Fibroblast of lung (primary cell): ENCODE measurements at regions not wholly inside any gene's neighbourhood (a gene's known extent, or its start where the extent isn't known, plus 50 kb on each side); places are given as distances from the start of the nearest gene placed in this dataset.

Experiments
- DNase-seq, 2 donors: peaks; one replicate each; pipeline versions ENCODE4 v3.0.0 to v3.0.0-alpha.2; 2010; ENCODE audit warnings: low read depth in 2 of 2
- H2AFZ ChIP-seq: 2 replicates; pipeline ENCODE4 v1.5.1; 2012; ENCODE audit warnings: low read length, control low read depth, inconsistent platforms
- H3K27ac ChIP-seq: 2 replicates; pipeline ENCODE4 v1.5.1; 2011; ENCODE audit warnings: low read length, control low read depth; ENCODE audit not compliant: insufficient read depth
- H3K27me3 ChIP-seq: 2 replicates; pipeline ENCODE4 v1.5.1; 2011; ENCODE audit warnings: mild to moderate bottlenecking, low read length; ENCODE audit not compliant: control insufficient read depth, insufficient read depth
- H3K36me3 ChIP-seq: 2 replicates; pipeline ENCODE4 v1.5.1; 2011; ENCODE audit warnings: low read length; ENCODE audit not compliant: control insufficient read depth, insufficient read depth
- H3K4me1 ChIP-seq: 2 replicates; pipeline ENCODE4 v1.5.1; 2011; ENCODE audit warnings: low read length; ENCODE audit not compliant: control insufficient read depth, insufficient read depth; ENCODE audit errors: extremely low read depth
- H3K4me2 ChIP-seq: 2 replicates; pipeline ENCODE4 v1.5.1; 2011; ENCODE audit warnings: low read length, control low read depth; ENCODE audit not compliant: insufficient read depth; ENCODE audit errors: extremely low read depth
- H3K4me3 ChIP-seq, 4 experiments: fragments of 200-600 bp in 1 of 4; sonication (generic) in 1 of 4; replicated peaks in 1 of 4; 2 replicates each; pipeline ENCODE4 v1.5.1; 2011 to 2016; ENCODE audit warnings: low read length in 4 of 4, low read depth in 3 of 4, mild to moderate bottlenecking in 3 of 4, control low read depth in 2 of 4, inconsistent platforms in 1 of 4, mixed read lengths in 1 of 4; ENCODE audit not compliant: insufficient read depth in 1 of 4; ENCODE audit errors: control extremely low read depth in 1 of 4
- H3K79me2 ChIP-seq: 2 replicates; pipeline ENCODE4 v1.5.1; 2012; ENCODE audit warnings: mild to moderate bottlenecking, low read length, inconsistent platforms; ENCODE audit not compliant: control insufficient read depth, insufficient read depth
- H3K9ac ChIP-seq: 2 replicates; pipeline ENCODE4 v1.5.1; 2011; ENCODE audit warnings: mild to moderate bottlenecking, low read length, control low read depth; ENCODE audit not compliant: insufficient read depth
- H3K9me3 ChIP-seq: 2 replicates; pipeline ENCODE4 v1.5.1; 2012; ENCODE audit warnings: low read depth, low read length; ENCODE audit not compliant: control insufficient read depth, insufficient read depth
- H4K20me1 ChIP-seq: 2 replicates; pipeline ENCODE4 v1.5.1; 2011; ENCODE audit warnings: low read length; ENCODE audit not compliant: control insufficient read depth, insufficient read depth; ENCODE audit errors: extremely low read depth
- EZH2 ChIP-seq: IDR thresholded peaks from 2 replicates; pipeline ENCODE4 v1.5.1; 2012; ENCODE audit warnings: low read length, control low read depth, mild to moderate bottlenecking; ENCODE audit errors: missing control alignments
- TF ChIP-seq, protein P1 (sequence below), 2 donors: IDR thresholded peaks in 1 of 2; conservative IDR thresholded peaks in 1 of 2; 1 replicate in 1 of 2; 2 replicates in 1 of 2; pipeline ENCODE4 v1.5.1; 2011 to 2012; ENCODE audit warnings: low read length in 2 of 2, control low read depth in 1 of 2, inconsistent platforms in 1 of 2, low read depth in 1 of 2, mild to moderate bottlenecking in 1 of 2

- Histone ChIP-seq H3K27me3 (no peaks in the 10 kb centered on the region), H3K4me2 (no peak overlapping the region), H4K20me1 (no peaks in the 10 kb centered on the region), H3K4me1 (peaks cover 10% of the 10 kb centered on the region), H3K79me2 (no peaks in the 10 kb centered on the region), H2AFZ (no peak overlapping the region), H3K9me3 (no peaks in the 10 kb centered on the region), H3K9ac (no peak overlapping the region), H3K4me3 (no peak overlapping the region), H3K36me3 (no peaks in the 10 kb centered on the region), H3K27ac (no peak overlapping the region)
- DNase-seq = peak; percentile 18 to 40
- TF ChIP-seq, protein P1, sequence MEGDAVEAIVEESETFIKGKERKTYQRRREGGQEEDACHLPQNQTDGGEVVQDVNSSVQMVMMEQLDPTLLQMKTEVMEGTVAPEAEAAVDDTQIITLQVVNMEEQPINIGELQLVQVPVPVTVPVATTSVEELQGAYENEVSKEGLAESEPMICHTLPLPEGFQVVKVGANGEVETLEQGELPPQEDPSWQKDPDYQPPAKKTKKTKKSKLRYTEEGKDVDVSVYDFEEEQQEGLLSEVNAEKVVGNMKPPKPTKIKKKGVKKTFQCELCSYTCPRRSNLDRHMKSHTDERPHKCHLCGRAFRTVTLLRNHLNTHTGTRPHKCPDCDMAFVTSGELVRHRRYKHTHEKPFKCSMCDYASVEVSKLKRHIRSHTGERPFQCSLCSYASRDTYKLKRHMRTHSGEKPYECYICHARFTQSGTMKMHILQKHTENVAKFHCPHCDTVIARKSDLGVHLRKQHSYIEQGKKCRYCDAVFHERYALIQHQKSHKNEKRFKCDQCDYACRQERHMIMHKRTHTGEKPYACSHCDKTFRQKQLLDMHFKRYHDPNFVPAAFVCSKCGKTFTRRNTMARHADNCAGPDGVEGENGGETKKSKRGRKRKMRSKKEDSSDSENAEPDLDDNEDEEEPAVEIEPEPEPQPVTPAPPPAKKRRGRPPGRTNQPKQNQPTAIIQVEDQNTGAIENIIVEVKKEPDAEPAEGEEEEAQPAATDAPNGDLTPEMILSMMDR (conservative IDR thresholded peaks at IDR 0.05 in 1 of 2, IDR thresholded peaks at IDR 0.05 in 1 of 2; ENCODE audit: low read depth in 1 of 2, low read length in 2 of 2) = no peak
- no peak for TF ChIP-seq EZH2
These were observed 185.7 kb upstream of the MARCKS start for GRCh38 chr6:113671421-113671820.

DNA sequence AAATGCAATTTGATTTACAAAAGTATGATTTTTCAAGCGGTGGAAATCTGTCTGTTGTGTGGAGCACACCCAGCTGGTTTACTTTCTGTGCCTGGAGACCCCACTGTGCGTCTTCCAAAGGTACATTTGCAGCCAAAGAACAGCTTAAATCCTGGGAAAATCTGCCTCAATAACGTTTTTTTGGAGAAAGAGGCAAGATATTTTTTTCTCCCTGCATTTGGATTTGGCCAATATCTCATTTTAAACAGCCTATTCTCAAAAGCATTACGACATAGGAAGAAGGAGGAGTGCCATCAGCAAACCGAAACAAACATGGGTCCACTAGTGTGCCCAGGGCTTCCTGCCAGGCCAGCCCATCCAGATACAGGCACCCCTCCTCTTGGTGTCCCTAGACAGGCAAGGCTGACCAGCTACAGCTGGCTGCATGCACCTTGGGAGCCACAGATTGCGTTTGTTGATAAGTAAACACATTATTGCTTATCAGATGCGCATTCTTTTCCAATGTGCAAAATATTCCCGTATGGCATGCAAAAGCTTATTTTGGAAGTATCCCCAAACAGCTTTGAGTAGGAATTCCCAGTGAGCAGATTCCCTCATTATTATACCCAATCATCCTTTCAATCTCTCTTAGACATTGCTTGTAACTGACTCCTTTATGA lies 184.5 kb upstream of the MARCKS start:
- Histone ChIP-seq H3K36me3 (no peaks in the 10 kb centered on the region), H4K20me1 (no peaks in the 10 kb centered on the region), H3K4me1 (peaks cover 10% of the 10 kb centered on the region), H3K9ac (no peak overlapping the region), H3K27me3 (no peaks in the 10 kb centered on the region), H3K4me3 (peak overlapping the region; percentile 36 to 43 (median 40)), H3K79me2 (no peaks in the 10 kb centered on the region), H3K9me3 (no peaks in the 10 kb centered on the region), H3K4me2 (peak overlapping the region; percentile 97), H3K27ac (no peak overlapping the region), H2AFZ (peak overlapping the region; percentile 94)
- TF ChIP-seq EZH2 = no peak
- DNase-seq = peak; percentile 69 to 77

DNA sequence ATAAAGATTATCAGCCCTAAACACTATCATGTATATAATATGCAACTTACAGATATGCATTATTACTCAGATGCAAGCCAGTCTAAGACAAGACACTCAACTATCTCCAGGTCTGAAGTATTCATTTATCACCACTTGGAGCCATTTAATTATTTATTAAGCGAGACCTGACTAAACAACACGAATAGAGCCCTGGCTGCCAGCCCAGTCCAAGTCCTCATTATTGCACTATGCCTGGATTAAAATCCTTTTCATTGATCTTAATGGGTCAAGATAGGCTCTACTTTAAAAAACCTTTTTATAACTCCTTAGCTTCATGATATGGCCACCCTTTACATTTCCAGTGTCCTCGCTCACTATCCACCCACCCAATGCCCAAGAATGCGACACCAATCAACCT lies 183.1 kb upstream of the MARCKS start:
- no peak for DNase-seq
- H3K4me3 ChIP-seq = no peak overlapping the region
- H3K79me2 ChIP-seq = no peaks in the 10 kb centered on the region
- no peak overlapping the region for H2AFZ ChIP-seq
- H3K36me3 ChIP-seq = no peaks in the 10 kb centered on the region
- H3K27me3 ChIP-seq = no peaks in the 10 kb centered on the region
- TF ChIP-seq, protein P1 (conservative IDR thresholded peaks at IDR 0.05 in 1 of 2, IDR thresholded peaks at IDR 0.05 in 1 of 2; ENCODE audit: low read depth in 1 of 2, low read length in 2 of 2) = no peak
- no peak for TF ChIP-seq EZH2
- H4K20me1 ChIP-seq = no peaks in the 10 kb centered on the region
- no peak overlapping the region for H3K9ac ChIP-seq
- no peak overlapping the region for H3K4me2 ChIP-seq
- H3K4me1 ChIP-seq = peaks cover 10% of the 10 kb centered on the region
- H3K9me3 ChIP-seq = no peaks in the 10 kb centered on the region
- no peak overlapping the region for H3K27ac ChIP-seq
